Amygdala (tissue), 56 donors: ENCODE measurements at regions not wholly inside any gene's neighbourhood (a gene's known extent, or its start where the extent isn't known, plus 50 kb on each side); places are given as distances from the start of the nearest gene placed in this dataset.

ENCODE experiments used
- DNase-seq, 56 donors: peaks; one replicate each; lab custom pipeline; 2025; lab: John Stamatoyannopoulos, UW

- no peak for DNase-seq
Observed at GRCh38 chr12:76702946-76703345, 61.0 kb upstream of the ZDHHC17 start.

DNA sequence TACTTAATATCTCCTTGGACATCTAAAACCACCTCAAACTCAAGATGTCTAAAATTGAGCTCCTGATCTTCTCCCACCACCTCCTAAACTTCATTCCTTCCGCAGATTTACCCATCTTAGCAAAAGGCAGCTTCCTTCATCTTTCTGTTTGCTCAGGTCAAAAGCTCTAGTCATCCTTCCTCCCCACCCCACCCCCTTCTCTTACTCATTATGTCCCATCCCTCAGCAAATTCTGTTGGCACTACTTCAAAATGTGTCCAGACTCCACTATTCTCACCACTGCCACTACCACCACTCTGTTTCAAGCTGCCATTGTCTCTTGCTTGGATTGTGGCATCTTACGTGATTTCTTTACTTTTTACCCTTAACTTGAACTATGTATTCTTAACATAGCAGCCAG lies 59.2 kb upstream of the ZDHHC17 start:
- DNase-seq = no peak

DNA sequence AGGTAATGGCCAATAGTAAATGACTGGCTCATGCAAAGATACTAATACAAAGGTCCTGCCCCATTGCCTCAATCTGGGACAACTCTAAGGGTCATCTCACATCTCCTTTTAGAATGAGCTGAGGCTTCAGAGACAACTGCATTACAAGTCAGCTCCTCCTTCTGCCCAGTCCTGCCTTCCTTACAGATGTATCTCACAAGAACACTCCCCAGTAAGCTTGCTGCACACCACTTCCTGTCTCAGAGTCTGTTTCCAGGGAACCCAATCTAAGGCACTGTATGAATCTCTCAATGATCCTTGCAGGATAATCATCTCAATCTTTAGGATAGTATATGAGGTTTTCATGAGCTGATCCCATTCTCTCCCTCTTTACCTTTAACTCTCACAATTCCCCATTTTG lies 57.8 kb upstream of the ZDHHC17 start:
- no peak for DNase-seq

- no peak for DNase-seq
Observed at GRCh38 chr12:76706761-76707160, 57.2 kb upstream of the ZDHHC17 start.

GRCh38 chr12:76707772-76708171 lies 56.1 kb upstream of the ZDHHC17 start:
- no peak for DNase-seq

GRCh38 chr12:76708296-76708695 lies 55.6 kb upstream of the ZDHHC17 start:
- no peak for DNase-seq

- no peak for DNase-seq
Observed at GRCh38 chr12:76711241-76711640, 52.7 kb upstream of the ZDHHC17 start.

GRCh38 chr12:76713130-76713529 lies 50.8 kb upstream of the ZDHHC17 start:
- no peak for DNase-seq

- no peak for DNase-seq
Observed at GRCh38 chr12:76713986-76714385, 49.9 kb upstream of the ZDHHC17 start.
